Omental fat pad (tissue), 3 donors: ENCODE measurements at regions not wholly inside any gene's neighbourhood (a gene's known extent, or its start where the extent isn't known, plus 50 kb on each side); places are given as distances from the start of the nearest gene placed in this dataset.

Source experiments
- ATAC-seq: fragments of 150-250 bp; one replicate; pipeline ENCODE4 v1.9.1; 2016; ENCODE audit warnings: mild to moderate bottlenecking, moderate library complexity; ENCODE audit not compliant: low FRiP score
- DNase-seq: peaks from one replicate; pipeline ENCODE4 v3.0.0-alpha.2; 2019; ENCODE audit warnings: low spot score
- CTCF ChIP-seq, 3 donors: fragments of 450-650 bp; IDR thresholded peaks; one replicate each; pipeline ENCODE4 v1.5.1; 2016 to 2017; ENCODE audit warnings: antibody characterized with exemption in 3 of 3, mild to moderate bottlenecking in 3 of 3, moderate library complexity in 2 of 3

- DNase-seq: no peak
- ATAC-seq: no peak
- no peak for TF ChIP-seq CTCF (IDR thresholded peaks at IDR 0.05)
Measured at GRCh38 chr7:41114131-41114530, 588.8 kb downstream of the INHBA start.

GRCh38 chr7:41113719-41114118, 589.2 kb downstream of the INHBA start:
- no peak for ATAC-seq
- TF ChIP-seq CTCF (IDR thresholded peaks at IDR 0.05): no peak
- DNase-seq: no peak

- TF ChIP-seq CTCF (IDR thresholded peaks at IDR 0.05): no peak
- DNase-seq (no peak), ATAC-seq (no peak)
Measured at GRCh38 chr7:41110186-41110585, 592.7 kb downstream of the INHBA start.

- TF ChIP-seq CTCF (IDR thresholded peaks at IDR 0.05): no peak
- ATAC-seq (no peak), DNase-seq (no peak)
Measured at GRCh38 chr7:41108821-41109220, 594.1 kb downstream of the INHBA start.

- no peak for DNase-seq
- no peak for TF ChIP-seq CTCF (IDR thresholded peaks at IDR 0.05)
- no peak for ATAC-seq
Measured at GRCh38 chr7:41107938-41108448, 594.9 kb downstream of the INHBA start.

GRCh38 chr7:41107330-41107937, 595.5 kb downstream of the INHBA start:
- TF ChIP-seq CTCF (IDR thresholded peaks at IDR 0.05): no peak
- DNase-seq (no peak), ATAC-seq (peak; percentile 52)

GRCh38 chr7:41104631-41105030, 598.3 kb downstream of the INHBA start:
- ATAC-seq: no peak

More at GRCh38 chr7:41104631-41105030, 598.3 kb downstream of the INHBA start:
- no peak for DNase-seq
- TF ChIP-seq CTCF (IDR thresholded peaks at IDR 0.05): no peak
